ENCODE measurements at regions not wholly inside any gene's neighbourhood (a gene's known extent, or its start where the extent isn't known, plus 50 kb on each side); places are given as distances from the start of the nearest gene placed in this dataset.

DNA sequence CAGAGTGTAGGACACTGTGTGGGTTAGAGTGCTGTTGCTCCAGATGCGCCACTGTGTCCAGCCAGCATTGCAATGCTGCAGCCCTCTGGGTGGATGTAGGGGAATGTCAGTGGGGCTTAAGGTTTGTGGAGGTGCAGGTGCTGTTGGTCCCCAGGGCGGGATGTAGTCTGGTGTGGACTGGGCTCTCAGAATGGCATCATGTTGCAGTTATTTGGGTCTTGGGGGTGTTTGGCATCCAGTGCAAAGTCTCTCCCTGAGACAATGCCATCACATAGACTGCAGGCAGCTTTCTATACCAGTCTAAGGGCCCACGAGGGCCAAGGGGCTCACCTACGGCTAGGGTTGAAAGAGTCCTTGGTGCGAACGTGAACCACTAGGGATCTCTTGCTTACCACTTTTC lies 275.3 kb downstream of the SOX11 start:
- DNase-seq (ENCODE audit: low read depth, low spot score) (no peak), ATAC-seq (no peak)
- H3K9me3 ChIP-seq (ENCODE audit: control insufficient read depth in 1 of 2, insufficient read depth in 1 of 2, low read depth in 1 of 2, low read length in 2 of 2) = peaks cover 10 to 16% of the 10 kb centered on the region in 2 experiments; a peak in 2 of 4 replicates
- H3K27ac ChIP-seq (ENCODE audit: low read depth, low read length) = no peak overlapping the region
- no TSS peak for BruUV-seq (replicated peaks)
- H3K4me2 ChIP-seq (ENCODE audit: low read length) = no peak overlapping the region
- no peak overlapping the region for H3K9ac ChIP-seq (ENCODE audit: low read length)
- ChIA-PET POLR2A (no interaction called here), CTCF (no interaction called here), RAD21 (ENCODE audit: low non-redundant PET in 1 of 2, low total read pairs in 2 of 2, uncharacterized antibody in 2 of 2, unreplicated experiment in 2 of 2) (no interaction called here)
- intact Hi-C loops (cut with micrococcal nuclease) = no loop called here
- H2AFZ ChIP-seq (ENCODE audit: low read depth, low read length, poor library complexity, severe bottlenecking) = no peak overlapping the region
- H3K79me2 ChIP-seq (ENCODE audit: insufficient read depth, low read length) = no peaks in the 10 kb centered on the region
- TF ChIP-seq, protein P1, sequence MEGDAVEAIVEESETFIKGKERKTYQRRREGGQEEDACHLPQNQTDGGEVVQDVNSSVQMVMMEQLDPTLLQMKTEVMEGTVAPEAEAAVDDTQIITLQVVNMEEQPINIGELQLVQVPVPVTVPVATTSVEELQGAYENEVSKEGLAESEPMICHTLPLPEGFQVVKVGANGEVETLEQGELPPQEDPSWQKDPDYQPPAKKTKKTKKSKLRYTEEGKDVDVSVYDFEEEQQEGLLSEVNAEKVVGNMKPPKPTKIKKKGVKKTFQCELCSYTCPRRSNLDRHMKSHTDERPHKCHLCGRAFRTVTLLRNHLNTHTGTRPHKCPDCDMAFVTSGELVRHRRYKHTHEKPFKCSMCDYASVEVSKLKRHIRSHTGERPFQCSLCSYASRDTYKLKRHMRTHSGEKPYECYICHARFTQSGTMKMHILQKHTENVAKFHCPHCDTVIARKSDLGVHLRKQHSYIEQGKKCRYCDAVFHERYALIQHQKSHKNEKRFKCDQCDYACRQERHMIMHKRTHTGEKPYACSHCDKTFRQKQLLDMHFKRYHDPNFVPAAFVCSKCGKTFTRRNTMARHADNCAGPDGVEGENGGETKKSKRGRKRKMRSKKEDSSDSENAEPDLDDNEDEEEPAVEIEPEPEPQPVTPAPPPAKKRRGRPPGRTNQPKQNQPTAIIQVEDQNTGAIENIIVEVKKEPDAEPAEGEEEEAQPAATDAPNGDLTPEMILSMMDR (IDR thresholded peaks at IDR 0.05 in 2 of 3, conservative IDR thresholded peaks at IDR 0.05 in 1 of 3; ENCODE audit: borderline replicate concordance in 1 of 3, insufficient read depth in 1 of 3, low read depth in 2 of 3, low read length in 2 of 3) = no peak
- TF ChIP-seq, protein P2, sequence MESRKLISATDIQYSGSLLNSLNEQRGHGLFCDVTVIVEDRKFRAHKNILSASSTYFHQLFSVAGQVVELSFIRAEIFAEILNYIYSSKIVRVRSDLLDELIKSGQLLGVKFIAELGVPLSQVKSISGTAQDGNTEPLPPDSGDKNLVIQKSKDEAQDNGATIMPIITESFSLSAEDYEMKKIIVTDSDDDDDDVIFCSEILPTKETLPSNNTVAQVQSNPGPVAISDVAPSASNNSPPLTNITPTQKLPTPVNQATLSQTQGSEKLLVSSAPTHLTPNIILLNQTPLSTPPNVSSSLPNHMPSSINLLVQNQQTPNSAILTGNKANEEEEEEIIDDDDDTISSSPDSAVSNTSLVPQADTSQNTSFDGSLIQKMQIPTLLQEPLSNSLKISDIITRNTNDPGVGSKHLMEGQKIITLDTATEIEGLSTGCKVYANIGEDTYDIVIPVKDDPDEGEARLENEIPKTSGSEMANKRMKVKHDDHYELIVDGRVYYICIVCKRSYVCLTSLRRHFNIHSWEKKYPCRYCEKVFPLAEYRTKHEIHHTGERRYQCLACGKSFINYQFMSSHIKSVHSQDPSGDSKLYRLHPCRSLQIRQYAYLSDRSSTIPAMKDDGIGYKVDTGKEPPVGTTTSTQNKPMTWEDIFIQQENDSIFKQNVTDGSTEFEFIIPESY (IDR thresholded peaks at IDR 0.05; ENCODE audit: extremely low read depth, insufficient replicate concordance, low read length) = no peak
- TF ChIP-seq FOSL1 (IDR thresholded peaks at IDR 0.05; ENCODE audit: low read depth) = no peak
- no peak for TF ChIP-seq SP1 (IDR thresholded peaks at IDR 0.05; ENCODE audit: low read depth)
- TF ChIP-seq SRF (IDR thresholded peaks at IDR 0.05; ENCODE audit: low read depth) = no peak
- TF ChIP-seq, protein P3, sequence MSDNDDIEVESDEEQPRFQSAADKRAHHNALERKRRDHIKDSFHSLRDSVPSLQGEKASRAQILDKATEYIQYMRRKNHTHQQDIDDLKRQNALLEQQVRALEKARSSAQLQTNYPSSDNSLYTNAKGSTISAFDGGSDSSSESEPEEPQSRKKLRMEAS (IDR thresholded peaks at IDR 0.05) = no peak
- no peak for TF ChIP-seq POLR2AphosphoS5 (IDR thresholded peaks at IDR 0.05; ENCODE audit: low read depth, low read length)
- no peak for TF ChIP-seq CEBPB (IDR thresholded peaks at IDR 0.05; ENCODE audit: low read depth)
- no peak for TF ChIP-seq TCF7L2 (IDR thresholded peaks at IDR 0.05; ENCODE audit: borderline replicate concordance, extremely low read depth, insufficient read depth, insufficient read length)
- no peak for TF ChIP-seq ELF1 (IDR thresholded peaks at IDR 0.05; ENCODE audit: borderline replicate concordance, low read depth)
- H3K27me3 ChIP-seq (ENCODE audit: insufficient read depth, low read length) = no peaks in the 10 kb centered on the region
- no peaks in the 10 kb centered on the region for H3K4me1 ChIP-seq (ENCODE audit: control insufficient read depth in 1 of 2, insufficient read depth in 2 of 2, low read length in 2 of 2)
- no peak overlapping the region for H3K4me3 ChIP-seq (replicated peaks in 1 of 2; ENCODE audit: low read depth in 1 of 2, low read length in 2 of 2)
- no peaks in the 10 kb centered on the region for H3K9me2 ChIP-seq (ENCODE audit: insufficient read depth)
- no peaks in the 10 kb centered on the region for H3K36me3 ChIP-seq (ENCODE audit: control insufficient read depth in 1 of 2, insufficient read depth in 2 of 2, low read length in 2 of 2)
- no peaks in the 10 kb centered on the region for H4K20me1 ChIP-seq (ENCODE audit: insufficient read depth)

Measured in HCT116 (cell line).